SK-N-DZ (cell line): ENCODE measurements at regions not wholly inside any gene's neighbourhood (a gene's known extent, or its start where the extent isn't known, plus 50 kb on each side); places are given as distances from the start of the nearest gene placed in this dataset.

Experiments used
- DNase-seq: peaks from one replicate; pipeline ENCODE4 v3.0.0-alpha.2; 2015; ENCODE audit warnings: low spot score

GRCh38 chr6:6912817-6913744 lies 194.7 kb upstream of the RREB1 start:
- DNase-seq = no peak

- DNase-seq = no peak
Observed at GRCh38 chr6:6915219-6915618, 192.5 kb upstream of the RREB1 start.

GRCh38 chr6:6915813-6916547 lies 191.8 kb upstream of the RREB1 start:
- DNase-seq = no peak

GRCh38 chr6:6916598-6916997 lies 191.2 kb upstream of the RREB1 start:
- no peak for DNase-seq

- DNase-seq = no peak
Observed at GRCh38 chr6:6918216-6918983, 189.4 kb upstream of the RREB1 start.

- DNase-seq = no peak
Observed at GRCh38 chr6:6919173-6919572, 188.6 kb upstream of the RREB1 start.

- no peak for DNase-seq
Observed at GRCh38 chr6:6920114-6920986, 187.4 kb upstream of the RREB1 start.

GRCh38 chr6:6920987-6921313 lies 186.8 kb upstream of the RREB1 start:
- no peak for DNase-seq

GRCh38 chr6:6922166-6922565 lies 185.6 kb upstream of the RREB1 start:
- no peak for DNase-seq

GRCh38 chr6:6923605-6924004 lies 184.2 kb upstream of the RREB1 start:
- no peak for DNase-seq

GRCh38 chr6:6924708-6925107 lies 183.1 kb upstream of the RREB1 start:
- DNase-seq = no peak

GRCh38 chr6:6925391-6926164 lies 182.2 kb upstream of the RREB1 start:
- no peak for DNase-seq

GRCh38 chr6:6926856-6927255 lies 180.9 kb upstream of the RREB1 start:
- DNase-seq = no peak

GRCh38 chr6:6927521-6928361 lies 180.0 kb upstream of the RREB1 start:
- DNase-seq = no peak

- DNase-seq = no peak
Observed at GRCh38 chr6:6930223-6930880, 177.4 kb upstream of the RREB1 start.

GRCh38 chr6:6931071-6932025 lies 176.4 kb upstream of the RREB1 start:
- no peak for DNase-seq

GRCh38 chr6:6932341-6932740 lies 175.4 kb upstream of the RREB1 start:
- no peak for DNase-seq

- DNase-seq = no peak
Observed at GRCh38 chr6:6932968-6933367, 174.8 kb upstream of the RREB1 start.
